Dendritic cell treated with granulocyte-macrophage colony-stimulating factor and Interleukin-4, amounts not matched to agents 40 ng/mL and 50 ng/mL, for 4 days (primary cell): ENCODE measurements at regions not wholly inside any gene's neighbourhood (a gene's known extent, or its start where the extent isn't known, plus 50 kb on each side); places are given as distances from the start of the nearest gene placed in this dataset.

Experiments
- H3K27ac Mint-ChIP-seq: one replicate; pipeline ENCODE4 v1.8.0; 2022; ENCODE audit warnings: mild to moderate bottlenecking, mixed read lengths
- H3K27me3 Mint-ChIP-seq: one replicate; pipeline ENCODE4 v1.8.0; 2022; ENCODE audit warnings: mild to moderate bottlenecking, mixed read lengths
- H3K36me3 Mint-ChIP-seq: one replicate; pipeline ENCODE4 v1.8.0; 2022; ENCODE audit warnings: low read depth, mixed read lengths
- H3K4me1 Mint-ChIP-seq: one replicate; pipeline ENCODE4 v1.8.0; 2022; ENCODE audit warnings: low read depth, mixed read lengths
- H3K4me3 Mint-ChIP-seq: one replicate; pipeline ENCODE4 v1.8.0; 2022; ENCODE audit warnings: mild to moderate bottlenecking, moderate library complexity, mixed read lengths
- H3K9me3 Mint-ChIP-seq: one replicate; pipeline ENCODE4 v1.8.0; 2022; ENCODE audit warnings: mixed read lengths
- intact Hi-C: fragments of 100-400 bp; cut with micrococcal nuclease; formaldehyde crosslinking; loops from one replicate; pipeline ENCODE4 v1.15.0; 2022

GRCh38 chr2:2859164-2859563 lies 518.5 kb downstream of the EIPR1 start:
- no peaks in the 10 kb centered on the region for H3K27me3 Mint-ChIP-seq
- H3K4me1 Mint-ChIP-seq: no peaks in the 10 kb centered on the region
- no peaks in the 10 kb centered on the region for H3K36me3 Mint-ChIP-seq
- intact Hi-C loops: no loop called here
- H3K4me3 Mint-ChIP-seq: no peak overlapping the region
- no peak overlapping the region for H3K27ac Mint-ChIP-seq
- H3K9me3 Mint-ChIP-seq: no peaks in the 10 kb centered on the region

- H3K9me3 Mint-ChIP-seq: no peaks in the 10 kb centered on the region
- H3K27me3 Mint-ChIP-seq: no peaks in the 10 kb centered on the region
- H3K4me3 Mint-ChIP-seq: no peak overlapping the region
- H3K36me3 Mint-ChIP-seq: no peaks in the 10 kb centered on the region
- intact Hi-C loops: no loop called here
- H3K4me1 Mint-ChIP-seq: no peaks in the 10 kb centered on the region
- no peak overlapping the region for H3K27ac Mint-ChIP-seq
Observed at GRCh38 chr2:2856723-2857415, 520.7 kb downstream of the EIPR1 start.

DNA sequence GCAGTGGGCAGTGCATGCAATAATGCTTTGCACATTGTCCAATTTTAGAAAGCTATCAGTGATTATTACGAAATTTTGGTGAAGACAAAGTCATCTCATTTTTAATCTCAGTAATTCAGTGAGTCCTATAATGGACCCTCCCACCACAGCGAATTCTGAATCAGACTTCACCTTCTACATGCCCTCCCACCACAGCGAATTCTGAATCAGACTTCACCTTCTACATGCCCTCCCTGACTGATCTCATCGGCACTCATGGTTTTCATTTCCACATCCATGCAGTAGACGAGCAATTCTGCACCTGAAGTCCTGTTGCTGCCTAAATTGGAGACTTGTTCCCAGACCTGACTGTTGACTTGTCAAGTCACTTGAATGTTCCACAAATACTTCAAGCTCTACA lies 522.3 kb downstream of the EIPR1 start:
- Mint-ChIP-seq H3K4me3 (no peak overlapping the region), H3K9me3 (no peaks in the 10 kb centered on the region), H3K27ac (no peak overlapping the region), H3K4me1 (no peaks in the 10 kb centered on the region), H3K27me3 (no peaks in the 10 kb centered on the region), H3K36me3 (no peaks in the 10 kb centered on the region)
- intact Hi-C loops: no loop called here

GRCh38 chr2:2853346-2853745 lies 522.3 kb upstream of the MYT1L start:
- Mint-ChIP-seq H3K36me3 (no peaks in the 10 kb centered on the region), H3K27me3 (no peaks in the 10 kb centered on the region), H3K4me1 (no peaks in the 10 kb centered on the region), H3K4me3 (no peak overlapping the region), H3K9me3 (no peaks in the 10 kb centered on the region), H3K27ac (no peak overlapping the region)
- intact Hi-C loops: no loop called here

GRCh38 chr2:2851806-2852777 lies 521.0 kb upstream of the MYT1L start:
- Mint-ChIP-seq H3K4me1 (no peaks in the 10 kb centered on the region), H3K4me3 (no peak overlapping the region), H3K36me3 (no peaks in the 10 kb centered on the region), H3K27ac (no peak overlapping the region), H3K27me3 (no peaks in the 10 kb centered on the region), H3K9me3 (no peaks in the 10 kb centered on the region)
- intact Hi-C loops: no loop called here

DNA sequence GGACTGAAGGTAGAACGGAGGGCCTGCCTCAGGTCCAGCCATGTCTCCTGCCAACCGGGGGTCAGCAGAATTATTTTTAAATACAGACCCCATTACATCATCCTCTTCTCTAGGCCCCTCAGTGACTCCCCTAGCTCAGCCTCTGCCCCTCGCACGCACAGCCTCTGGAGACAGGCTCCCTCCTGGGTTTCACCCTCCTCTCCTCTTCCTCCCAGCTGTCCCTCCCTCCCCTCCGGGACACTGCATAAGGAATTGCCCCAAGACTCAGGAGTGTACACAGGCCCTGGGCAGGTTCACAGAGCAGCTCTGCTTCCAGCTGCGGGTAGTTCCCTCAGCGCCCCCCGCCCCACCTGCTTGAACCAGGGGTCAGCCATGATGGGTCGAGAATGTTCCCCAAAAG lies 520.2 kb upstream of the MYT1L start:
- H3K27me3 Mint-ChIP-seq: no peaks in the 10 kb centered on the region
- no peaks in the 10 kb centered on the region for H3K36me3 Mint-ChIP-seq
- H3K9me3 Mint-ChIP-seq: no peaks in the 10 kb centered on the region
- no peak overlapping the region for H3K4me3 Mint-ChIP-seq
- H3K27ac Mint-ChIP-seq: no peak overlapping the region
- intact Hi-C loops: no loop called here
- H3K4me1 Mint-ChIP-seq: no peaks in the 10 kb centered on the region

DNA sequence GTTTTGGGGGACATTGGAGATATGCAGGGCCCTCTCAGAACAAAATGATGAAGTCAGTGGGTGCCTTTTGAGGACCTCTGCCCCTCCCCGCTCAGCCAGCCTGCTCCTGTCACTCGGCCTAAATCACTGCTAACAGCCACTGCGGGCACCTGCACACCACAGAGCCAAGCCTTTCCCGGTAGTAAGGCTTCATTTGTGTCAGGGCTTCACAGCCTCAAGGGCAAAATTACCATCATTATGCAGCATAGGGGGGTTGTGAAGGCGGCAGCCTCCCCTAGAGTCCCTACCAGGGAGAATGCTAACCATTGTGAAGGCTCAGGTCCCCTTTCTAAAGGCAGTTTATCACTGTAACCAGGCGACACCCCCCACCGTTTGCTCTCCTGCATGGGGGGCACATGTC lies 519.8 kb upstream of the MYT1L start:
- intact Hi-C loops: no loop called here
- H3K36me3 Mint-ChIP-seq: no peaks in the 10 kb centered on the region

DNA sequence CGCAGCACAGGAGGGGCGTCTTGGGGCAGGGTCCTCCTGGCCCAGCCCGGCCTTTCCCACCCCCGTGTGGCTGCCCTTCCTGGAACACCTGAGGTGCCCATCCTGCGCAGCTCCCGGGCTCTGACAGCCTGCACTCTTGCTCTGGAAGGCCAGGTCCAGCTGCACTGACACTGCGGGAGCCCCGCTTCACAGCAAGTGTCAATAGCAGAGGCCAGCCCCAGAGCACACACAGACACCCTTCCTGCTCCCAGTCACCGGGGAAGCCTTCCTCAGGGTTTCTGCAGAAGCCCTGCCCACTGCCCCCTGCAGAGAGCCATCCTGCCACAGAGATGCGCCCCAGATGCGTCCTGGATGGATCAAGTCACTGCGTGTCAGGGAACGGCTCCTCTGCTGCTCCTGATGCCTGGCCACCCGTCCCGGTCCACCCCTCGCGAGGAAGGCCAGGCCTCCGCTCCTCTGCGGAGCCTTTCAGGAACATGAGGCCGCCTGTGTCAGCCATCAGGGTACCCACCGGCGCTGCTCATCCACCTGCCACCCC lies 519.2 kb upstream of the MYT1L start:
- Mint-ChIP-seq H3K4me1 (no peaks in the 10 kb centered on the region), H3K36me3 (no peaks in the 10 kb centered on the region), H3K27ac (no peak overlapping the region), H3K4me3 (no peak overlapping the region), H3K9me3 (no peaks in the 10 kb centered on the region), H3K27me3 (no peaks in the 10 kb centered on the region)
- intact Hi-C loops: no loop called here

More for the DNA sequence above, 519.8 kb upstream of the MYT1L start:
- Mint-ChIP-seq H3K4me1 (no peaks in the 10 kb centered on the region), H3K4me3 (no peak overlapping the region), H3K27ac (no peak overlapping the region), H3K9me3 (no peaks in the 10 kb centered on the region), H3K27me3 (no peaks in the 10 kb centered on the region)

DNA sequence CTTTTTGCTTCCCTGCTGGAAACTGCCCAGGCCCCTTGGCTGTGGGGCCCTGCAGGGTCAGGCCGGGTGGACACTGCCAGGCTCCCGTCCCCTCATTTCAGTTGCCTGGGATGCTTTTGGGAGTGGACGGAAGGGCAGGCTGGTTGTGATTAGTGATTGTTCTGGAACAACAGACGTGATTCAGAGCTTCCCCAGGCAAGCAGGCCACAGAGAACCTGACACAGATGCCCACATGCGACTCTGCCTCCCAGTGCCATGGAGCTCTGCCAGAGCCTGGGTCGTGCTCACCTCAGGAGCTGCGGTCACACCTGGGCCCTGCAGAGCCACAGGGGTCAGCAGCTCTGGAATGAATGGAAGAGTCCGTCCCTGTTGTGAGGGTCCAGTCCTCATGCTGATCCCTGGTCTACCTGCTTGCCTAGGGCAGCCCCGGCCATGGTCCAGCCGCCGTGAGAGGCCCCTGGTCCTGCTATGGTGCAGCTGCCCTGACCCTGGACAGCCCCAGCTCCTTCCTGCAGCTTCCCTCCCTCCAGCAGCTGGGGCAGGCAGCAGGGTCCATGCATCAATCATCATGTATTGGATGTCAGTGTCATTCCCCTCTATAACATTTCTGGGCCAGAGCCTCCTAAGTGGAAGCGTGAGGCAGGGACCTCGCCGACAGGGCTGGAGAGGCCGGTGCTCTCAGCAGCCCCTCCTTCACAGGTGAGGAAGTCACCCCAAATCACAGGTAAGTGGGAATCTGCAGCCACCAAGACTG lies 518.6 kb upstream of the MYT1L start:
- Mint-ChIP-seq H3K36me3 (no peaks in the 10 kb centered on the region), H3K4me3 (no peak overlapping the region), H3K27ac (no peak overlapping the region), H3K9me3 (no peaks in the 10 kb centered on the region), H3K27me3 (no peaks in the 10 kb centered on the region), H3K4me1 (no peaks in the 10 kb centered on the region)
- intact Hi-C loops: no loop called here

GRCh38 chr2:2848621-2849333 lies 517.7 kb upstream of the MYT1L start:
- H3K27me3 Mint-ChIP-seq: no peaks in the 10 kb centered on the region
- intact Hi-C loops: no loop called here
- H3K4me1 Mint-ChIP-seq: no peaks in the 10 kb centered on the region
- H3K4me3 Mint-ChIP-seq: no peak overlapping the region
- no peaks in the 10 kb centered on the region for H3K9me3 Mint-ChIP-seq
- H3K36me3 Mint-ChIP-seq: no peaks in the 10 kb centered on the region
- H3K27ac Mint-ChIP-seq: no peak overlapping the region

DNA sequence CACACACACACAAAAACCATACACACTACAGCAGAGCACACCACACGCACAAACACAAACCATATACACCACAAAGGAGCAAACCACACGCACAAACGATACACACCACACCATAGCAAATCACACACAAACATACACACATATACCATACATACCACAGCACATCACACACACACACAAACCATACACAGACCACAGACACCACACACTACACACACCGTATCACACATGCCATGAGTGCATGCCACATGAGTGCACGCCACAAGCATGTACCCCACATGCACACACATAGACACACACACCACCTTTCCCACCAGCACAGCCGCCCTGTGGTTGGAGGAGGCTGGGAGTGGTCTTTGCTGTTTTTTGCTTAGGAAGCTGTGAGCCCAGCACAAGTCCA lies 517.1 kb upstream of the MYT1L start:
- Mint-ChIP-seq H3K27me3 (no peaks in the 10 kb centered on the region), H3K4me3 (no peak overlapping the region), H3K36me3 (no peaks in the 10 kb centered on the region), H3K4me1 (no peaks in the 10 kb centered on the region), H3K9me3 (no peaks in the 10 kb centered on the region), H3K27ac (no peak overlapping the region)
- intact Hi-C loops: no loop called here

GRCh38 chr2:2847209-2847676 lies 516.2 kb upstream of the MYT1L start:
- Mint-ChIP-seq H3K4me3 (no peak overlapping the region), H3K27me3 (no peaks in the 10 kb centered on the region), H3K36me3 (no peaks in the 10 kb centered on the region), H3K27ac (no peak overlapping the region), H3K4me1 (no peaks in the 10 kb centered on the region), H3K9me3 (no peaks in the 10 kb centered on the region)
- intact Hi-C loops: no loop called here
